Fibroblast of lung (primary cell): ENCODE measurements at regions not wholly inside any gene's neighbourhood (a gene's known extent, or its start where the extent isn't known, plus 50 kb on each side); places are given as distances from the start of the nearest gene placed in this dataset.

Experiments used
- CTCF ChIP-seq, 2 donors: IDR thresholded peaks in 1 of 2; conservative IDR thresholded peaks in 1 of 2; 1 replicate in 1 of 2; 2 replicates in 1 of 2; pipeline ENCODE4 v1.5.1; 2011 to 2012; ENCODE audit warnings: low read length in 2 of 2, control low read depth in 1 of 2, inconsistent platforms in 1 of 2, low read depth in 1 of 2, mild to moderate bottlenecking in 1 of 2
- EZH2 ChIP-seq: IDR thresholded peaks from 2 replicates; pipeline ENCODE4 v1.5.1; 2012; ENCODE audit warnings: low read length, control low read depth, mild to moderate bottlenecking; ENCODE audit errors: missing control alignments

- no peak for TF ChIP-seq CTCF (conservative IDR thresholded peaks at IDR 0.05 in 1 of 2, IDR thresholded peaks at IDR 0.05 in 1 of 2; ENCODE audit: low read depth in 1 of 2, low read length in 2 of 2)
- TF ChIP-seq EZH2 = no peak
Measured at GRCh38 chr20:40766790-40767614, 78.0 kb upstream of the MAFB start.
